ENCODE measurements at regions not wholly inside any gene's neighbourhood (a gene's known extent, or its start where the extent isn't known, plus 50 kb on each side); places are given as distances from the start of the nearest gene placed in this dataset.

DNA sequence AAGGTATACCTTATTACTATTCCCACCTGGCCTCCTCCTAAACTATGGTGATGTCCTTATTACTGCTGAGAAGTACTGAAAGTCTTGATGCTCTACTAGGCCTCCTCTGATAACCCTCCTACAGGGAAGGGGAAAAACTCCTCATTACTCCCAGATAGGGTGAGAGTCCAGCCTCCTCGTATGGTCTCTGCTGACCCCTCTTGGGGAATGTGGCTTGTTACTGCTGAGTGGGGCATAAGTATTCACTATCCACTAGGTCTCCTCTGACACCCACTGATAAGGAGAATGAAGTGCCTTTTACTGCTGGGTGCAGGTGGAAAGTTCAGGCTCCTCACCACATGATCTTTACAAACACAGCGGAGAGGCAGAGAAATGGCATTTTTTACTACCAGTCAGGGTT, 222.9 kb downstream of the CHRM2 start:
- in situ Hi-C loops (cut with MboI; ENCODE audit: low sequenced_read_pairs): no loop called here
- no peak overlapping the region for H3K4me3 ChIP-seq
- no peaks in the 10 kb centered on the region for H3K36me3 ChIP-seq (replicated peaks)
- no peak for DNase-seq (ENCODE audit: low spot score in 2 of 2)
- no peaks in the 10 kb centered on the region for H3K9me3 ChIP-seq
- H3K27me3 ChIP-seq (ENCODE audit: low read depth): no peaks in the 10 kb centered on the region
- H3K4me1 ChIP-seq: no peaks in the 10 kb centered on the region

DNA sequence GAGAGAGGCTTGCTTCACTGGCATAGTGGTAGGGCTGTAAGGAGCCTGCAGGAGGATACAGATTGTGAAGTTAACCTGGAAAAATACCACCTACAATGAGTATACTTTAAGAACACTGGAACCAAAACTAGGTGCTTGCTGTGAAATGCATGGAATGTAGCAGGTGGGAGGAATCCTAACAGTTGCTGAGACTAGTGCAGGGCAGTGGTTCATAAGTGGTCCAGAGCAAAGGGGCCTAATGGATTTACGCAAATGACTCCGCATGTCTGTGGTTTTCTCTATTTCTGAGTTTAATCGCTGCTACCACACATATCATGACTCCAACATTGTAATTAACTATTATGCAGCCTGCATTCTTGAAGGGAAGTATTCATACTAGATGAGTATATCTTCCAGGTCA, 218.4 kb downstream of the CHRM2 start:
- no peak for DNase-seq (ENCODE audit: low spot score in 2 of 2)
- in situ Hi-C loops (cut with MboI; ENCODE audit: low sequenced_read_pairs): no loop called here
- Histone ChIP-seq H3K27me3 (ENCODE audit: low read depth) (no peaks in the 10 kb centered on the region), H3K9me3 (no peaks in the 10 kb centered on the region), H3K4me1 (no peaks in the 10 kb centered on the region), H3K36me3 (replicated peaks) (no peaks in the 10 kb centered on the region), H3K4me3 (no peak overlapping the region)

DNA sequence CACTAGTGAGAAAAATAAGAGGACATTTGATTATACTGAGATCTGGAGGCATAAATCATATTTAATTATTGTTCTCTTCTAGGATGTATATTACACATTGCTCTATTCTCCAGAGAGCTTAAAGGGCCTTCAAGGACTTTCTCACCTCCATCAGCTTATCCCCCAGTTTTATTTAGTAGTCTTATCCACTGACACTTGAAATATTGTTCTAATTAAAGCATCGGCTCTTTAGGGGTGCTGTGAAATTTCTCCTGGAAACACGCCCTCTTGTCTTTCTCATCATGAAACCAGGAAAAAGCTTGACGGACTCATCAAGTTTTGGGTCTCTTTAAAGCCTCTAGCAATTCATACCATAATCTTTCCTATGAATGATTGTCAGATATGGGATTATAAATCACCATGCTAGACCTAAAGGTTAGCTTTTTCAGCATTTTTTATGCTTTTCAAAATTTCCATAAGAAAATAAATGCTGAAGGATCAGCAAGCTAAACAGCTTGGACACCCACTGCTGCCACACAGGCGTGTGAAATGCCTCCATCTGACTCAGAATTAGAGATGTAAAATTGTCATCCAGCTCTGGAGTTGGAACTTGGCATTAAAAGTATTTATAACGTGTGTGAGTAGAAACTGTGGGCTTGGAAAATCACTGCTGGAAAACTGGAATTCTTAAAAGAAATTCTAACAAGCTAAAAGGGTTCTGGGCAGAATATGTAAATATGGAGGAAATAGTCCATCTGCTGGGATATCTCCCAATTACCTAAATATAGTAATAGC, 216.3 kb downstream of the CHRM2 start:
- in situ Hi-C loops (cut with MboI; ENCODE audit: low sequenced_read_pairs): no loop called here
- Histone ChIP-seq H3K9me3 (no peaks in the 10 kb centered on the region), H3K27me3 (ENCODE audit: low read depth) (no peaks in the 10 kb centered on the region), H3K36me3 (replicated peaks) (no peaks in the 10 kb centered on the region), H3K4me1 (no peaks in the 10 kb centered on the region), H3K4me3 (no peak overlapping the region)
- no peak for DNase-seq (ENCODE audit: low spot score in 2 of 2)

DNA sequence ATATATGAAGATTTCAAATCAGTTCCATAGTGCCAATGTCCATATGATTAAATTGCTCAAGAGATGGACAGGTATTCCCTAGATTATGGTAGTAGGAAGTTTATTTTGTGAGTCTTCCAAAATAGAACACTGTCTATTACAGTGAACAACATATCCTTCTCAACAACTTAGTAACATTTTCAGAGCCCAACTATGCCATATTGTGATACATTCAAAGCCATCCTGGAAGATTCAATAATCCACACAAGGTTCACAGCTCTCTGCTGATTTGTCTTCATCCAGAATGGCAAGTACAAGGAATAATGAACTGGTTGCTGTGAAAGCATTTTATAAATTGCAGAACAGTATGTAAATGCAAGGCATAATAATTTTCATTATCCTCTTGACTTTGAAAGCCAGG, 213.9 kb downstream of the CHRM2 start:
- H3K4me3 ChIP-seq: no peak overlapping the region
- no peak for DNase-seq (ENCODE audit: low spot score in 2 of 2)
- H3K36me3 ChIP-seq (replicated peaks): no peaks in the 10 kb centered on the region
- no peaks in the 10 kb centered on the region for H3K4me1 ChIP-seq
- no peaks in the 10 kb centered on the region for H3K27me3 ChIP-seq (ENCODE audit: low read depth)
- in situ Hi-C loops (cut with MboI; ENCODE audit: low sequenced_read_pairs): no loop called here
- no peaks in the 10 kb centered on the region for H3K9me3 ChIP-seq

DNA sequence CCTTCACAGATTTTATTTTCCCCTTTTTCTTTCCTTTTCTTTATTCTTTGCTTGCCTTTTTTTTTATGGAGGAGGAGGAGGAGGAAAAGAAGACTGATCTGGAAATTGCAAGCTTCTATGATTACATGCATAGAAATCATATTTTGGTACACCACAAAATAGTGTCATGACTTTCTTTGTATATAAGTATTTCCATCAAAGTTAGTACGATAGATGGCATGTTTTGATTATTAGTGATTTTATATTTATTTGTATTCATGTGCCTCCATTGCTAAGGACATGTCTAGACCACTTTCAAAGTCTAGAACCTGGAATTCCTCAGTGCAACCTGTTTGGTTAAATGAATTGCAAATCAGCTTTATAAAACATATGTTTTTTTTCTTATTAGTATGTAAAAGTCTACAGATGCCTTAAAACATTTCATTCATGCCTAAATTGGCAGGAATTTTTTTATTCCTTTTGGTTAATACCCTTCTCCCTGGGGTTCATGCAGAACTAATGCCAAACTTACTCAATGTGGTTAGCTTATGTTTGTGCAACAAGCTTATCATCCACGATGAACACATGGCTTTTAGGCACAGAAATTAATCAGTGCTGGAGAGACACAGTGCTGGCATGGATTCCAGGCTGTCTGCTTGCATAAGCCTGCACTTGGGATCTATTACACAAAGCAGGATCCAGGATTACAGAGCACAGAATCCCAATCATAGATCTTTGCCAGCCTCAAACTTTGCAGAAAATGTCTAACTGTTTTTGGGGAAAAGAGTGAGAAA, 213.1 kb downstream of the CHRM2 start:
- in situ Hi-C loops (cut with MboI; ENCODE audit: low sequenced_read_pairs): no loop called here
- no peaks in the 10 kb centered on the region for H3K36me3 ChIP-seq (replicated peaks)
- H3K4me1 ChIP-seq: no peaks in the 10 kb centered on the region
- DNase-seq (ENCODE audit: low spot score in 2 of 2): no peak
- no peak overlapping the region for H3K4me3 ChIP-seq
- no peaks in the 10 kb centered on the region for H3K9me3 ChIP-seq
- no peaks in the 10 kb centered on the region for H3K27me3 ChIP-seq (ENCODE audit: low read depth)

DNA sequence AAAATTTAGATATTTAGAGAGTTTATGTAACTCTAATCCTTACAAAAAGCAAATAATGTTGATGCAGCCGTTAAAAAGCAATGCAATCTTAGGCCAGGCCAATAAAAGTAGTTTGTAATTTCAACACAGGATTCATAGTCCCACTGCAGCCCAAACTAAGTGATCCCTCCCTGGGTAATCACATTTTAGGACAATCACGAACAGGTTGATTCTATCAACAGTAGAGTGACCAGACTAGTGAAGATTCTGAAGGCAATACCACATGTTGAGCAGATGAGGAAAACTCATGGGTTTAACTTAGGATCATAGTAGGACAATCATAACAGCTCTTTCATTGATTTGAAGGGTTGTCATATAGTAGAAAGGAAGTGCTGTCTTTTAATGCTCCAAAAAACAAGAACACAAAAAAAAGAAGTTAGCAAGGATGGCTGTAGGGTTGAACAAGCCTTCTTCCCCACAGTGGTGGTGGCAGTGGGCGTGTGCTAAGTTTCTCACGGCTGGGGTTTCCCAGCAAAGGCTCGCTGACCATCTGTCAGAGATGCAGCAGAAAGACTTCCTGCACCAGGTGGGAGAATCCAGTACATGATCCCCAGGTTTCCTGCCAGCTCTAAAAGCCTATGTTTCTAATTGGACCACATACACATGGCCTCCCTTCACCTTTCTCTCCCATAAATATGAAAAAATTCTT, 212.2 kb downstream of the CHRM2 start:
- DNase-seq (ENCODE audit: low spot score in 2 of 2): no peak
- Histone ChIP-seq H3K36me3 (replicated peaks) (no peaks in the 10 kb centered on the region), H3K27me3 (ENCODE audit: low read depth) (no peaks in the 10 kb centered on the region), H3K9me3 (no peaks in the 10 kb centered on the region), H3K4me3 (no peak overlapping the region), H3K4me1 (no peaks in the 10 kb centered on the region)
- in situ Hi-C loops (cut with MboI; ENCODE audit: low sequenced_read_pairs): no loop called here

DNA sequence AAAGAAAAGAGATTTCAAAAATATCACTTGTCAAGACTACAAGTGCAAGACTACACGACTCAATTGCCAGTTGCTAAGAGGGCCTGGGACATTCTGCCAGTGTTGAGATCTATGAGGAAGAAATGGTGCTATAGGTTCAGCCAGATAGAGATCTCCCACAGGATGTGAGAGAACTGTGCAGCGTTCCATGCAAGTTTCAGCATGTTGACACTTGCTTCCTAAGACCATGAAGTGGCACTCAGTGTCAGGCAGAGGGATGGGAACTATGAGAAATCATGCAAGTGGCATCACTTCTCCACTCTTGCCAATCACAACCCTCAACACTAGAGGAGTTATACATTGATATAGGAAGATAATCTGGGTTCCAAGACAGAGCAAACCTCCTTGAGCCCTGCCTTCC, 210.3 kb downstream of the CHRM2 start:
- H3K36me3 ChIP-seq (replicated peaks): no peaks in the 10 kb centered on the region
- no peaks in the 10 kb centered on the region for H3K27me3 ChIP-seq (ENCODE audit: low read depth)
- no peak for DNase-seq (ENCODE audit: low spot score in 2 of 2)
- in situ Hi-C loops (cut with MboI; ENCODE audit: low sequenced_read_pairs): no loop called here
- no peak overlapping the region for H3K4me3 ChIP-seq
- no peaks in the 10 kb centered on the region for H3K4me1 ChIP-seq
- H3K9me3 ChIP-seq: no peaks in the 10 kb centered on the region

DNA sequence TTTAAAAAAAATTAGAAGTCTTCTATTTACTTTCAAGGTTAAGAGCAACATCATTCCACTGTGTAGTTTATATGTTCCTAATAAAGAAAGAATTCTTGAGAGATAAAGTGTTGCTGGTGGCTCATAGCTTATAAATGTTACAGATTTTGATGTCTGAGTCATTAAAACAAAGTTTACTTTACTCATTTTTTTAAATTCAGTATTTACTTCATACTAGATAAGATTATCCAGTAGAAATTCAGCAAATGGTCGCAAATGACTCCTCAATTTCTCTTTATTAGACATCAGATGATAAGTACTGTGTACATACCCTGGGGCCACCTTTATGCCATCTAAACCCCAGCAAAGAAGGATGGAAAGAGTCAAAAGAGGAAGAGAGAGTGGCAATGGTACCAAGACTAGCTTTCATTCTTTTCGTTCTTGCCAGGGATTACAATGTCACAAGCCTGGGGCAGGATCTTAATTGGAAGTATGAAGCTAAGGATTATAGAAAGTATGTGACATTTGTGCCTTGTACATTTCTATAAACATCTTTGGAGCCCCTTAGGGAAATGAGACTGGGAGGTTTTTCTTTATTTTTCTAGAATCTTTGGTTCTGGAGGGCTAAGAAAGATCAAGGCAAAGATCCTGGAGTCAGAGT, 206.1 kb downstream of the CHRM2 start:
- Histone ChIP-seq H3K27me3 (ENCODE audit: low read depth) (no peaks in the 10 kb centered on the region), H3K4me3 (no peak overlapping the region), H3K4me1 (no peaks in the 10 kb centered on the region), H3K9me3 (no peaks in the 10 kb centered on the region), H3K36me3 (replicated peaks) (no peaks in the 10 kb centered on the region)
- in situ Hi-C loops (cut with MboI; ENCODE audit: low sequenced_read_pairs): no loop called here
- DNase-seq (ENCODE audit: low spot score in 2 of 2): no peak

DNA sequence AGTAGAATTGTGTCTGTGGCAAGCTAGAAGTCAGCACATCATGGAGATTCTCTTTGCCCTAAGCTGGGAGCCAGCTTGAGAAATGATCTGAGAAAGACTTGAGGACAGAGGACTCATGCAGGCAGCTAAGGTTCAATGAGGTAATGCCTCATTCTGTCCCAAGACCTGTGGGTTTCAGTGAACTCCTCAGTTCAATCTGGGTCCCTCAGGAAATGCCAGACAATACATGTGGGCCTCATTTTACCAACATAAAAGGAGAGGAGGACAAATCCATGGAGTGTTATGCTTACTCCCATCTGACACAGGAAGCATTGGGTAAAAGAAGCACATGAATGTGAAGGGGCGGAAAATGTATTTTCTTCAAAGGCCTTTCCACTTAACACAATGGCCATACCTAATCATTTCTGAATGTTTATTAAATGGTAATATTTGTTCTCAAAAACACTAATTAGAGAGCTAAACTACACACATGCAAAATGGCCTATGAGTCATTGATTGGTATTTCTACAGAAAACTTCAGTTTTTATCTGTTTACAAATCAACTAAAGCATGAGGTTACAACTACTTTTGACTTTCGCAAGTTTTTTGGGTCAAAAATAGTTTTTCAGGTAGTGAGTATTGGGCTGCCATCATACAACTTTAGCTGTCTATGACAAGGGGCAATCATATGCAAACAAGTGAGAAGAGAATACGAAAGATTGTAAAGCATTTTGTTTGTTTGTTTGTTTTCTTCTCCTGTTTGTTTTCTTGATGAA, 205.3 kb downstream of the CHRM2 start:
- Histone ChIP-seq H3K9me3 (no peaks in the 10 kb centered on the region), H3K27me3 (ENCODE audit: low read depth) (no peaks in the 10 kb centered on the region), H3K4me3 (no peak overlapping the region), H3K4me1 (no peaks in the 10 kb centered on the region), H3K36me3 (replicated peaks) (no peaks in the 10 kb centered on the region)
- in situ Hi-C loops (cut with MboI; ENCODE audit: low sequenced_read_pairs): no loop called here
- DNase-seq (ENCODE audit: low spot score in 2 of 2): no peak

All from HAP-1 (cell line).